DND-41 (cell line): ENCODE measurements at regions not wholly inside any gene's neighbourhood (a gene's known extent, or its start where the extent isn't known, plus 50 kb on each side); places are given as distances from the start of the nearest gene placed in this dataset.

Experiments
- ATAC-seq: fragments of 200-7000 bp; cut with Tn5 transposase; 3 replicates; pipeline ENCODE4 v1.9.1; 2021; ENCODE audit warnings: low read depth; ENCODE audit not compliant: insufficient read depth
- DNase-seq: peaks from one replicate; pipeline ENCODE4 v3.0.0-alpha.2; 2020
- H2AFZ ChIP-seq: 2 replicates; pipeline ENCODE4 v1.6.0; 2012; ENCODE audit warnings: low read depth, low read length
- H3K27ac ChIP-seq: 2 replicates; pipeline ENCODE4 v1.5.1; 2012; ENCODE audit warnings: low read length, inconsistent platforms
- H3K27me3 ChIP-seq: fragments of 200-600 bp; sonication (generic); 2 replicates; pipeline ENCODE4 v1.6.0; 2012; ENCODE audit warnings: low read length, mild to moderate bottlenecking, inconsistent platforms; ENCODE audit not compliant: insufficient read depth, poor library complexity
- H3K36me3 ChIP-seq: 2 replicates; pipeline ENCODE4 v1.5.1; 2012; ENCODE audit warnings: low read length, inconsistent platforms; ENCODE audit not compliant: insufficient read depth
- H3K4me1 ChIP-seq: 2 replicates; pipeline ENCODE4 v1.5.1; 2012; ENCODE audit warnings: mild to moderate bottlenecking, low read length; ENCODE audit not compliant: insufficient read depth
- H3K4me2 ChIP-seq: 2 replicates; pipeline ENCODE4 v1.6.0; 2012; ENCODE audit warnings: mild to moderate bottlenecking, moderate library complexity, low read length, inconsistent platforms; ENCODE audit not compliant: insufficient read depth
- H3K4me3 ChIP-seq, 2 experiments: fragments of 200-600 bp in 1 of 2; shearing (Covaris generic) in 1 of 2; 2 replicates each; pipeline ENCODE4 v1.5.1; 2012 to 2016; ENCODE audit warnings: inconsistent platforms in 2 of 2, low read length in 2 of 2, mild to moderate bottlenecking in 2 of 2, low read depth in 1 of 2, moderate library complexity in 1 of 2
- H3K79me2 ChIP-seq: 2 replicates; pipeline ENCODE4 v1.6.0; 2012; ENCODE audit warnings: low read length, inconsistent platforms; ENCODE audit not compliant: insufficient read depth
- H3K9ac ChIP-seq: 2 replicates; pipeline ENCODE4 v1.6.0; 2012; ENCODE audit warnings: low read depth, mild to moderate bottlenecking, inconsistent platforms, low read length, moderate library complexity
- H3K9me3 ChIP-seq: 2 replicates; pipeline ENCODE4 v1.5.1; 2012; ENCODE audit warnings: low read length, moderate library complexity, mild to moderate bottlenecking, inconsistent platforms; ENCODE audit not compliant: insufficient read depth, severe bottlenecking
- H4K20me1 ChIP-seq: 2 replicates; pipeline ENCODE4 v1.6.0; 2012; ENCODE audit warnings: low read length; ENCODE audit not compliant: insufficient read depth
- CTCF ChIP-seq: IDR thresholded peaks from 2 replicates; pipeline ENCODE4 v1.5.1; 2012; ENCODE audit warnings: borderline replicate concordance, low read length, moderate library complexity, mild to moderate bottlenecking; ENCODE audit not compliant: poor library complexity, severe bottlenecking; ENCODE audit errors: extremely low read depth
- EZH2 ChIP-seq: IDR thresholded peaks from 3 replicates; pipeline ENCODE4 v1.6.1; 2012; ENCODE audit warnings: borderline replicate concordance, low read depth, mild to moderate bottlenecking, moderate library complexity, low read length, inconsistent platforms; ENCODE audit not compliant: severe bottlenecking

DNA sequence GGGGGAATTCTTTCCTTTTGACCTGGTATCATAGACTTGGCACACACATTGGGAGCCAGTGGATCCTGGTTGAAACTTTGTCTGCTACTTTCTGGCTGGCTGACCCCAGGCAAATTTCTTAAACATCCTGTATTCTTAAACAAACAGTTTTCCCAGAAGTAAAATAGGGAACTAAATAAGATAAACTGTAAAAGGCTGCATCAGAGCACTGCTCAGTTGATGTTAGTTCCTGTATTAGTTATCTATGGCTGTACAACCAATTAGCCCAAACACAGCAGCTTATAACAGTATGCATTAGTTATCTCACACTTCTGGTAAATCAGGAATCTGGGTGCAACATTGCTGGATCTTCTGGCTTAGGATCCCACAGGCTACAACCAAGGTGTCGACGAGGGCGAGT lies 73.1 kb upstream of the SLCO3A1 start:
- no peaks in the 10 kb centered on the region for H3K9me3 ChIP-seq

GRCh38 chr15:91782221-91782620 lies 71.3 kb upstream of the SLCO3A1 start:
- ATAC-seq (no peak), DNase-seq (no peak)
- H4K20me1 ChIP-seq, result no peaks in the 10 kb centered on the region
- H3K9me3 ChIP-seq, result no peaks in the 10 kb centered on the region
- no peak overlapping the region for H2AFZ ChIP-seq
- no peak overlapping the region for H3K4me2 ChIP-seq
- no peak overlapping the region for H3K27ac ChIP-seq
- H3K4me3 ChIP-seq, result no peak overlapping the region
- H3K27me3 ChIP-seq, result peaks cover 12% of the 10 kb centered on the region
- no peak overlapping the region for H3K9ac ChIP-seq
- no peaks in the 10 kb centered on the region for H3K36me3 ChIP-seq
- H3K79me2 ChIP-seq, result no peaks in the 10 kb centered on the region
- no peak for TF ChIP-seq CTCF
- TF ChIP-seq EZH2, result no peak
- H3K4me1 ChIP-seq, result no peaks in the 10 kb centered on the region

More for the DNA sequence above, 73.1 kb upstream of the SLCO3A1 start:
- Histone ChIP-seq H3K36me3 (no peaks in the 10 kb centered on the region), H3K4me2 (no peak overlapping the region), H2AFZ (no peak overlapping the region), H4K20me1 (no peaks in the 10 kb centered on the region), H3K27me3 (peaks cover 14% of the 10 kb centered on the region), H3K4me3 (no peak overlapping the region), H3K9ac (no peak overlapping the region), H3K79me2 (no peaks in the 10 kb centered on the region), H3K4me1 (no peaks in the 10 kb centered on the region), H3K27ac (no peak overlapping the region)
- no peak for TF ChIP-seq CTCF
- no peak for TF ChIP-seq EZH2
- DNase-seq (no peak), ATAC-seq (no peak)

GRCh38 chr15:91783008-91783407 lies 70.5 kb upstream of the SLCO3A1 start:
- no peak for ATAC-seq
- TF ChIP-seq CTCF (no peak), EZH2 (no peak)
- H3K4me2 ChIP-seq, result no peak overlapping the region
- no peaks in the 10 kb centered on the region for H3K4me1 ChIP-seq
- H3K4me3 ChIP-seq, result no peak overlapping the region
- H2AFZ ChIP-seq, result no peak overlapping the region
- peaks cover 11% of the 10 kb centered on the region for H3K27me3 ChIP-seq
- no peaks in the 10 kb centered on the region for H4K20me1 ChIP-seq
- no peaks in the 10 kb centered on the region for H3K79me2 ChIP-seq
- H3K27ac ChIP-seq, result no peak overlapping the region
- DNase-seq, result no peak
- no peak overlapping the region for H3K9ac ChIP-seq
- H3K9me3 ChIP-seq, result no peaks in the 10 kb centered on the region
- H3K36me3 ChIP-seq, result no peaks in the 10 kb centered on the region

GRCh38 chr15:91783451-91783850 lies 70.1 kb upstream of the SLCO3A1 start:
- Histone ChIP-seq H3K27me3 (peaks cover 11% of the 10 kb centered on the region), H3K4me1 (no peaks in the 10 kb centered on the region), H3K9ac (no peak overlapping the region), H3K4me2 (no peak overlapping the region), H3K27ac (no peak overlapping the region), H2AFZ (no peak overlapping the region), H3K9me3 (no peaks in the 10 kb centered on the region), H3K36me3 (no peaks in the 10 kb centered on the region), H4K20me1 (no peaks in the 10 kb centered on the region), H3K79me2 (no peaks in the 10 kb centered on the region), H3K4me3 (no peak overlapping the region)
- TF ChIP-seq EZH2, result no peak
- TF ChIP-seq CTCF, result no peak
- no peak for DNase-seq
- no peak for ATAC-seq
